Endothelial cell (in vitro differentiated cells): ENCODE measurements at regions not wholly inside any gene's neighbourhood (a gene's known extent, or its start where the extent isn't known, plus 50 kb on each side); places are given as distances from the start of the nearest gene placed in this dataset.

ENCODE experiments used
- DNase-seq: peaks from one replicate; pipeline ENCODE4 v3.0.0; 2021; ENCODE audit warnings: low spot score
- H3K27ac Mint-ChIP-seq: one replicate; pipeline ENCODE4 v1.8.0; 2021; ENCODE audit warnings: mixed read lengths, inconsistent platforms; ENCODE audit not compliant: unreplicated experiment
- H3K27me3 Mint-ChIP-seq: one replicate; pipeline ENCODE4 v1.8.0; 2021; ENCODE audit warnings: mild to moderate bottlenecking, moderate library complexity, mixed read lengths, inconsistent platforms; ENCODE audit not compliant: unreplicated experiment
- H3K36me3 Mint-ChIP-seq: one replicate; pipeline ENCODE4 v1.8.0; 2021; ENCODE audit warnings: mild to moderate bottlenecking, low read depth, mixed read lengths, inconsistent platforms; ENCODE audit not compliant: unreplicated experiment
- H3K4me1 Mint-ChIP-seq: one replicate; pipeline ENCODE4 v1.8.0; 2021; ENCODE audit warnings: mild to moderate bottlenecking, mixed read lengths, inconsistent platforms; ENCODE audit not compliant: unreplicated experiment
- H3K4me3 Mint-ChIP-seq: one replicate; pipeline ENCODE4 v1.8.0; 2021; ENCODE audit warnings: mild to moderate bottlenecking, mixed read lengths, inconsistent platforms; ENCODE audit not compliant: unreplicated experiment
- H3K9me3 Mint-ChIP-seq: one replicate; pipeline ENCODE4 v1.8.0; 2021; ENCODE audit warnings: mixed read lengths, inconsistent platforms; ENCODE audit not compliant: unreplicated experiment
- TF ChIP-seq, protein P1 (sequence below): fragments of 200-600 bp; sonication (generic); IDR thresholded peaks from one replicate; pipeline ENCODE4 v1.5.0; 2021; ENCODE audit warnings: antibody characterized with exemption; ENCODE audit not compliant: unreplicated experiment

GRCh38 chr6:153872946-153873345 lies 166.1 kb upstream of the OPRM1 start:
- peaks cover 3% of the 10 kb centered on the region for H3K27me3 Mint-ChIP-seq
- TF ChIP-seq, protein P1, sequence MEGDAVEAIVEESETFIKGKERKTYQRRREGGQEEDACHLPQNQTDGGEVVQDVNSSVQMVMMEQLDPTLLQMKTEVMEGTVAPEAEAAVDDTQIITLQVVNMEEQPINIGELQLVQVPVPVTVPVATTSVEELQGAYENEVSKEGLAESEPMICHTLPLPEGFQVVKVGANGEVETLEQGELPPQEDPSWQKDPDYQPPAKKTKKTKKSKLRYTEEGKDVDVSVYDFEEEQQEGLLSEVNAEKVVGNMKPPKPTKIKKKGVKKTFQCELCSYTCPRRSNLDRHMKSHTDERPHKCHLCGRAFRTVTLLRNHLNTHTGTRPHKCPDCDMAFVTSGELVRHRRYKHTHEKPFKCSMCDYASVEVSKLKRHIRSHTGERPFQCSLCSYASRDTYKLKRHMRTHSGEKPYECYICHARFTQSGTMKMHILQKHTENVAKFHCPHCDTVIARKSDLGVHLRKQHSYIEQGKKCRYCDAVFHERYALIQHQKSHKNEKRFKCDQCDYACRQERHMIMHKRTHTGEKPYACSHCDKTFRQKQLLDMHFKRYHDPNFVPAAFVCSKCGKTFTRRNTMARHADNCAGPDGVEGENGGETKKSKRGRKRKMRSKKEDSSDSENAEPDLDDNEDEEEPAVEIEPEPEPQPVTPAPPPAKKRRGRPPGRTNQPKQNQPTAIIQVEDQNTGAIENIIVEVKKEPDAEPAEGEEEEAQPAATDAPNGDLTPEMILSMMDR: no peak

GRCh38 chr6:153862927-153863326 lies 176.1 kb upstream of the OPRM1 start:
- Mint-ChIP-seq H3K27ac (no peak overlapping the region), H3K4me1 (peaks cover 2% of the 10 kb centered on the region), H3K27me3 (peaks cover 3% of the 10 kb centered on the region), H3K4me3 (no peak overlapping the region), H3K9me3 (no peaks in the 10 kb centered on the region), H3K36me3 (peaks cover 4% of the 10 kb centered on the region)
- no peak for DNase-seq
- TF ChIP-seq, protein P1: no peak

More at GRCh38 chr6:153872946-153873345, 166.1 kb upstream of the OPRM1 start:
- no peaks in the 10 kb centered on the region for H3K4me1 Mint-ChIP-seq
- H3K9me3 Mint-ChIP-seq: no peaks in the 10 kb centered on the region
- DNase-seq: no peak
- no peak overlapping the region for H3K27ac Mint-ChIP-seq
- H3K4me3 Mint-ChIP-seq: no peak overlapping the region
- H3K36me3 Mint-ChIP-seq: no peaks in the 10 kb centered on the region

- Mint-ChIP-seq H3K4me3 (no peak overlapping the region), H3K27ac (no peak overlapping the region), H3K9me3 (no peaks in the 10 kb centered on the region), H3K36me3 (peaks cover 4% of the 10 kb centered on the region), H3K27me3 (peaks cover 3% of the 10 kb centered on the region), H3K4me1 (peaks cover 2% of the 10 kb centered on the region)
- no peak for DNase-seq
- TF ChIP-seq, protein P1: no peak
These were observed 176.9 kb upstream of the OPRM1 start for GRCh38 chr6:153862139-153862538.

- Mint-ChIP-seq H3K9me3 (no peaks in the 10 kb centered on the region), H3K27me3 (peaks cover 1% of the 10 kb centered on the region), H3K4me3 (no peak overlapping the region), H3K4me1 (peaks cover 2% of the 10 kb centered on the region), H3K27ac (no peak overlapping the region), H3K36me3 (peaks cover 4% of the 10 kb centered on the region)
- TF ChIP-seq, protein P1: no peak
- no peak for DNase-seq
These were observed 180.5 kb upstream of the OPRM1 start for GRCh38 chr6:153858529-153858928.

DNA sequence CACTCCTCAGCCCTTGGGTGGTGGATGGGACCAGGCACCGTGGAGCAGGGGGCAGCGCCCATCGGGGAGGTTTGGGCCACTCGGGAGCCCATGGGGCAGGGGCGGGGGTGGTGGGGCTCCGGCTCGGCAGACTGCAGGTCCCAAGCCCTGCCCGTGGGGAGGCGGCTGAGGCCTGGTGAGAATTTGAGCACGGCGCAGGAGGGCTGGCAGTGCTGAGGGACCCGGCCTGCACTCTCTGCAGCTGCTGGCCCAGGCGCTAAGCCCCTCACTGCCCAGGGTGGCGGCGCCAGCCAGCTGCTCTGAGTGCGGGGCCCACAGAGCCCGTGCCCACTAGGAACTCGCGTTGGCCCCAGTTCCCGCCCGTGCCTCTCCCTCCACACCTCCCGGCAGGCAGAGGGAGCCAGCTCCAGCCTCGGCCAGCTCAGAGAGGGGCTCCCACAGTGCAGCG lies 182.1 kb upstream of the OPRM1 start:
- H3K27me3 Mint-ChIP-seq: peaks cover 1% of the 10 kb centered on the region
- TF ChIP-seq, protein P1: no peak
- peaks cover 1% of the 10 kb centered on the region for H3K4me1 Mint-ChIP-seq
- H3K27ac Mint-ChIP-seq: no peak overlapping the region
- peaks cover 4% of the 10 kb centered on the region for H3K36me3 Mint-ChIP-seq
- H3K4me3 Mint-ChIP-seq: no peak overlapping the region
- no peaks in the 10 kb centered on the region for H3K9me3 Mint-ChIP-seq
- DNase-seq: no peak
